GM21528 (cell line): ENCODE measurements at regions not wholly inside any gene's neighbourhood (a gene's known extent, or its start where the extent isn't known, plus 50 kb on each side); places are given as distances from the start of the nearest gene placed in this dataset.
"Not testable (repeated sequence)": the region's sequence is repeated elsewhere in the genome, so short reads cannot be mapped to it uniquely, and the experiment has no call there.

Experiments used
- ATAC-seq: cut with Tn5 transposase; IDR thresholded peaks from one replicate; pipeline ENCODE4 v1.9.1; 2021; ENCODE audit warnings: mild to moderate bottlenecking, moderate library complexity; ENCODE audit not compliant: unreplicated experiment, low FRiP score

- ATAC-seq, result not testable (repeated sequence)
Measured at GRCh38 chr18:12179029-12179428, 75.1 kb upstream of the CIDEA start.

- ATAC-seq, result not testable (repeated sequence)
Measured at GRCh38 chr18:12179697-12180577, 74.2 kb upstream of the CIDEA start.

GRCh38 chr18:12198797-12199196 lies 55.4 kb upstream of the CIDEA start:
- not testable (repeated sequence) for ATAC-seq

GRCh38 chr18:12200186-12200585 lies 54.0 kb upstream of the CIDEA start:
- ATAC-seq, result peak; percentile 94
